BLaER1 treated with 17β-estradiol and CSF1 and Interleukin-3, amounts not matched to agents 10 nM and 100 nM (cell line): ENCODE measurements at regions not wholly inside any gene's neighbourhood (a gene's known extent, or its start where the extent isn't known, plus 50 kb on each side); places are given as distances from the start of the nearest gene placed in this dataset.
"Not testable (repeated sequence)": the region's sequence is repeated elsewhere in the genome, so short reads cannot be mapped to it uniquely, and the experiment has no call there.

Experiments used
- H3K27ac ChIP-seq, 11 experiments: shearing (Covaris generic); formaldehyde crosslinking; 2 replicates each; pipeline ENCODE4 v1.8.1; 2022
- H3K27me3 ChIP-seq, 11 experiments: shearing (Covaris generic); formaldehyde crosslinking; 2 replicates each; pipeline ENCODE4 v1.8.1; 2022
- H3K36me3 ChIP-seq, 11 experiments: shearing (Covaris generic); formaldehyde crosslinking; 2 replicates each; pipeline ENCODE4 v1.8.1; 2022
- H3K4me1 ChIP-seq, 10 experiments: shearing (Covaris generic); formaldehyde crosslinking; 2 replicates each; pipeline ENCODE4 v1.8.1; 2022
- H3K4me2 ChIP-seq, 11 experiments: shearing (Covaris generic); formaldehyde crosslinking; 2 replicates each; pipeline ENCODE4 v1.8.1; 2022
- H3K4me3 ChIP-seq, 10 experiments: shearing (Covaris generic); formaldehyde crosslinking; 2 replicates each; pipeline ENCODE4 v1.8.1; 2022
- H3K9ac ChIP-seq, 11 experiments: shearing (Covaris generic); formaldehyde crosslinking; 2 replicates each; pipeline ENCODE4 v1.8.1; 2022
- H3K9me3 ChIP-seq, 11 experiments: shearing (Covaris generic); formaldehyde crosslinking; replicated peaks in 1 of 11; 2 replicates each; pipeline ENCODE4 v1.8.1; 2022
- H4K20me1 ChIP-seq, 11 experiments: shearing (Covaris generic); formaldehyde crosslinking; 2 replicates each; pipeline ENCODE4 v1.8.1; 2022

GRCh38 chr2:89959729-89960378 lies 1268.4 kb downstream of the RPIA start:
- not testable (repeated sequence) for H3K9me3 ChIP-seq, H3K27me3 ChIP-seq, H3K36me3 ChIP-seq, H3K4me3 ChIP-seq, H3K27ac ChIP-seq, H3K9ac ChIP-seq, H4K20me1 ChIP-seq
- peak overlapping the region in 2 of 11 experiments; percentile 18 to 37; a peak in 2 of 22 replicates for H3K4me2 ChIP-seq
- peaks cover 0 to 10% (median 1%) of the 10 kb centered on the region in 10 experiments; a peak in 5 of 20 replicates for H3K4me1 ChIP-seq

GRCh38 chr2:89960570-89960969 lies 1269.1 kb downstream of the RPIA start:
- H3K4me3 ChIP-seq, H3K4me2 ChIP-seq, H3K27me3 ChIP-seq, H4K20me1 ChIP-seq, H3K9ac ChIP-seq, H3K27ac ChIP-seq, H3K36me3 ChIP-seq, H3K9me3 ChIP-seq: not testable (repeated sequence)
- peaks cover 0 to 10% (median 1%) of the 10 kb centered on the region in 10 experiments; a peak in 5 of 20 replicates for H3K4me1 ChIP-seq

- H3K9ac ChIP-seq, H3K27me3 ChIP-seq, H3K4me3 ChIP-seq, H3K36me3 ChIP-seq, H3K27ac ChIP-seq, H3K9me3 ChIP-seq, H3K4me1 ChIP-seq, H4K20me1 ChIP-seq: not testable (repeated sequence)
- H3K4me2 ChIP-seq, result peak overlapping the region in 1 of 11 experiments; percentile 47; a peak in 1 of 22 replicates
Measured at GRCh38 chr2:89968567-89968966, 1277.1 kb downstream of the RPIA start.

- not testable (repeated sequence) for H3K9ac ChIP-seq, H3K9me3 ChIP-seq, H4K20me1 ChIP-seq, H3K4me2 ChIP-seq, H3K4me3 ChIP-seq, H3K4me1 ChIP-seq, H3K27me3 ChIP-seq, H3K27ac ChIP-seq, H3K36me3 ChIP-seq
Measured at GRCh38 chr2:89969190-89969589, 1277.7 kb downstream of the RPIA start.

GRCh38 chr2:89973849-89974248 lies 1282.4 kb downstream of the RPIA start:
- H3K27ac ChIP-seq, H3K4me1 ChIP-seq, H3K9ac ChIP-seq, H3K36me3 ChIP-seq, H4K20me1 ChIP-seq, H3K9me3 ChIP-seq, H3K27me3 ChIP-seq, H3K4me3 ChIP-seq: not testable (repeated sequence)
- peak overlapping the region in 3 of 11 experiments; percentile 12 to 46 (median 25); a peak in 5 of 22 replicates for H3K4me2 ChIP-seq

GRCh38 chr2:89979826-89980537 lies 1288.5 kb downstream of the RPIA start:
- not testable (repeated sequence) for H3K9ac ChIP-seq, H3K27me3 ChIP-seq, H3K36me3 ChIP-seq, H3K4me3 ChIP-seq, H4K20me1 ChIP-seq, H3K27ac ChIP-seq, H3K9me3 ChIP-seq
- peak overlapping the region in 1 of 11 experiments; percentile 23; a peak in 2 of 22 replicates for H3K4me2 ChIP-seq
- peaks cover 0 to 14% (median 6%) of the 10 kb centered on the region in 10 experiments; a peak in 13 of 20 replicates for H3K4me1 ChIP-seq

GRCh38 chr2:89982246-89982645 lies 1290.8 kb downstream of the RPIA start:
- not testable (repeated sequence) for H3K9me3 ChIP-seq, H3K27ac ChIP-seq, H3K27me3 ChIP-seq, H4K20me1 ChIP-seq, H3K4me3 ChIP-seq, H3K36me3 ChIP-seq, H3K9ac ChIP-seq
- Histone ChIP-seq H3K4me1 (peaks cover 0 to 14% (median 6%) of the 10 kb centered on the region in 10 experiments; a peak in 13 of 20 replicates), H3K4me2 (peak overlapping the region in 4 of 11 experiments; percentile 5 to 38 (median 28); a peak in 4 of 22 replicates)

GRCh38 chr2:89985650-89986049 lies 1294.2 kb downstream of the RPIA start:
- not testable (repeated sequence) for H3K9me3 ChIP-seq, H3K27ac ChIP-seq, H3K4me3 ChIP-seq, H3K9ac ChIP-seq, H4K20me1 ChIP-seq, H3K4me1 ChIP-seq, H3K27me3 ChIP-seq, H3K4me2 ChIP-seq, H3K36me3 ChIP-seq

GRCh38 chr2:89986532-89986931 lies 1295.1 kb downstream of the RPIA start:
- H3K9me3 ChIP-seq, H3K9ac ChIP-seq, H3K27me3 ChIP-seq, H3K27ac ChIP-seq, H3K4me3 ChIP-seq, H3K4me1 ChIP-seq, H3K36me3 ChIP-seq, H3K4me2 ChIP-seq, H4K20me1 ChIP-seq: not testable (repeated sequence)

- H4K20me1 ChIP-seq, H3K36me3 ChIP-seq, H3K27me3 ChIP-seq, H3K9ac ChIP-seq, H3K9me3 ChIP-seq, H3K4me3 ChIP-seq: not testable (repeated sequence)
- H3K27ac ChIP-seq, result peak overlapping the region in 7 of 11 experiments; percentile 14 to 66 (median 58); a peak in 11 of 22 replicates
- peaks cover 8 to 40% (median 21%) of the 10 kb centered on the region in 10 experiments for H3K4me1 ChIP-seq
- H3K4me2 ChIP-seq, result peak overlapping the region in 10 of 11 experiments; percentile 23 to 62 (median 51); a peak in 16 of 22 replicates
Measured at GRCh38 chr2:89996779-89997178, 1305.3 kb downstream of the RPIA start.

- not testable (repeated sequence) for H3K9me3 ChIP-seq, H3K9ac ChIP-seq, H3K27ac ChIP-seq, H4K20me1 ChIP-seq, H3K36me3 ChIP-seq, H3K4me3 ChIP-seq, H3K27me3 ChIP-seq
- H3K4me1 ChIP-seq, result peaks cover 0 to 19% (median 9%) of the 10 kb centered on the region in 10 experiments; a peak in 12 of 20 replicates
- H3K4me2 ChIP-seq, result peak overlapping the region in 3 of 11 experiments; percentile 12 to 34 (median 21); a peak in 2 of 22 replicates
Measured at GRCh38 chr2:90004553-90004952, 1313.1 kb downstream of the RPIA start.

GRCh38 chr2:90010442-90011100 lies 1319.1 kb downstream of the RPIA start:
- not testable (repeated sequence) for H3K27me3 ChIP-seq, H3K9ac ChIP-seq, H3K4me2 ChIP-seq, H3K4me3 ChIP-seq, H3K36me3 ChIP-seq, H3K27ac ChIP-seq, H3K9me3 ChIP-seq, H4K20me1 ChIP-seq
- H3K4me1 ChIP-seq, result peaks cover 0 to 14% (median 4%) of the 10 kb centered on the region in 10 experiments; a peak in 12 of 20 replicates

- not testable (repeated sequence) for H3K36me3 ChIP-seq, H3K4me2 ChIP-seq
Measured at GRCh38 chr2:90011101-90011443, 1319.6 kb downstream of the RPIA start.

GRCh38 chr2:90019908-90020307 lies 1328.4 kb downstream of the RPIA start:
- H3K4me1 ChIP-seq, H3K27ac ChIP-seq, H3K9ac ChIP-seq, H4K20me1 ChIP-seq, H3K27me3 ChIP-seq, H3K4me3 ChIP-seq, H3K4me2 ChIP-seq, H3K36me3 ChIP-seq, H3K9me3 ChIP-seq: not testable (repeated sequence)

More at GRCh38 chr2:90011101-90011443, 1319.6 kb downstream of the RPIA start:
- H3K4me3 ChIP-seq, H3K27me3 ChIP-seq, H3K27ac ChIP-seq, H4K20me1 ChIP-seq, H3K4me1 ChIP-seq, H3K9me3 ChIP-seq, H3K9ac ChIP-seq: not testable (repeated sequence)
